NT2/D1 (cell line): ENCODE measurements at regions not wholly inside any gene's neighbourhood (a gene's known extent, or its start where the extent isn't known, plus 50 kb on each side); places are given as distances from the start of the nearest gene placed in this dataset.

Source experiments
- DNase-seq: peaks from one replicate; pipeline ENCODE4 v3.0.0-alpha.2; 2011; ENCODE audit warnings: low read depth, low spot score
- H3K27me3 ChIP-seq: 2 replicates; pipeline ENCODE4 v1.6.0; 2011; ENCODE audit warnings: mild to moderate bottlenecking; ENCODE audit not compliant: insufficient read length, insufficient read depth
- H3K36me3 ChIP-seq: 2 replicates; pipeline ENCODE4 v1.6.1; 2011; ENCODE audit warnings: mild to moderate bottlenecking, low read length, mixed read lengths; ENCODE audit not compliant: insufficient read depth, insufficient read length
- H3K4me1 ChIP-seq: 2 replicates; pipeline ENCODE4 v1.5.1; 2011; ENCODE audit not compliant: insufficient read depth, insufficient read length
- H3K4me3 ChIP-seq: 2 replicates; pipeline ENCODE4 v1.5.1; 2011; ENCODE audit warnings: low read depth; ENCODE audit not compliant: insufficient read length
- H3K9ac ChIP-seq: 2 replicates; pipeline ENCODE4 v1.6.0; 2011; ENCODE audit warnings: low read depth; ENCODE audit not compliant: insufficient read length
- H3K9me3 ChIP-seq: 2 replicates; pipeline ENCODE4 v1.5.1; 2011; ENCODE audit warnings: mild to moderate bottlenecking, low read length; ENCODE audit not compliant: insufficient read depth
- SUZ12 ChIP-seq: IDR thresholded peaks from 2 replicates; pipeline ENCODE4 v1.6.1; 2011; ENCODE audit not compliant: insufficient read length, insufficient read depth; ENCODE audit errors: extremely low read depth
- YY1 ChIP-seq: IDR thresholded peaks from 2 replicates; pipeline ENCODE4 v1.6.1; 2011; ENCODE audit not compliant: insufficient read length, insufficient read depth
- ZNF274 ChIP-seq: IDR thresholded peaks from 2 replicates; pipeline ENCODE4 v1.6.1; 2011; ENCODE audit warnings: mild to moderate bottlenecking, low read depth, low read length

DNA sequence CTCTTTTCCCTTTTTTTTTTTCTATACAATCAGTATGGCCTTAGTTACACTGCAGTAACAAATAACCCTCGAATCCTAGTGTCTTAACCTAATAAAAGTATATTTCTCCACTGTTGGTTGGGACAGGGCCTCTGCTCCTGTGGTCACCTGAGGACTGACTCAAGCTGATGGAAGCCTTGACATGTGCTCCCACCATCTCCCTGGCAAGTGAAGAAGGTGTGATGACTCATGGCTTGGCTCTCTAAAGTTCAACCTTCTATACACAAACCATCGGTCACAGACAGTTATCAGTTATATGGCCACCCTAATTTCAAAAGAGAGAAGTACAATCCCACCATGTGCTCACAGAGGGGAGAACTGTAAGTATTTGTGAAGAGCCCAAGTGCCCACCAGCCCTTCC is 65.8 kb upstream of the CACNA2D3 start:
- DNase-seq, result no peak
- H3K27me3 ChIP-seq, result no peaks in the 10 kb centered on the region
- no peaks in the 10 kb centered on the region for H3K36me3 ChIP-seq
- TF ChIP-seq YY1, result no peak
- TF ChIP-seq SUZ12, result no peak
- no peak for TF ChIP-seq ZNF274
- H3K9me3 ChIP-seq, result peaks cover 5% of the 10 kb centered on the region; the same call in 1 of the 2 replicates
- H3K4me1 ChIP-seq, result no peaks in the 10 kb centered on the region
- no peak overlapping the region for H3K9ac ChIP-seq
- no peak overlapping the region for H3K4me3 ChIP-seq

DNA sequence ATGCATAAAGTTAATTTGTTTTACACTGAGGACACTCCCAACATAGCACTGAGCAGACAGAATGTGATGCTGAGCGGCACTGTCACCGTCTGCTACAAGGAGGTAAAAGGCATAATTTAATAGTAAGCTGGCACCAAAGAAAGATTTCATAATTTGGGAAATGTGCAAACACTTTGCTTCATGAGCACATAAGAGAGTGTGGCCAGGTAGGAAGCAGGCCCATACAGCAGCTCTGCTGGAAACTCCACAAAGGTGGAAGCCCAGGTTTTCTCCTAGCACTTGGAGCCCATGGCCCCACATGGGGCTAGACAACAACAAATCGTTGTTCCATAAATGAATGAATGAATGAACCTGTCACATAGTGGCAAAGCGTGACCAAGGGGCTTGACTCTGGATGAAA is 68.5 kb upstream of the CACNA2D3 start:
- Histone ChIP-seq H3K9ac (no peak overlapping the region), H3K36me3 (no peaks in the 10 kb centered on the region), H3K9me3 (peaks cover 5% of the 10 kb centered on the region; the same call in 1 of the 2 replicates), H3K27me3 (no peaks in the 10 kb centered on the region), H3K4me1 (no peaks in the 10 kb centered on the region), H3K4me3 (no peak overlapping the region)
- DNase-seq, result no peak
- TF ChIP-seq SUZ12, result no peak
- TF ChIP-seq YY1, result no peak
- no peak for TF ChIP-seq ZNF274

DNA sequence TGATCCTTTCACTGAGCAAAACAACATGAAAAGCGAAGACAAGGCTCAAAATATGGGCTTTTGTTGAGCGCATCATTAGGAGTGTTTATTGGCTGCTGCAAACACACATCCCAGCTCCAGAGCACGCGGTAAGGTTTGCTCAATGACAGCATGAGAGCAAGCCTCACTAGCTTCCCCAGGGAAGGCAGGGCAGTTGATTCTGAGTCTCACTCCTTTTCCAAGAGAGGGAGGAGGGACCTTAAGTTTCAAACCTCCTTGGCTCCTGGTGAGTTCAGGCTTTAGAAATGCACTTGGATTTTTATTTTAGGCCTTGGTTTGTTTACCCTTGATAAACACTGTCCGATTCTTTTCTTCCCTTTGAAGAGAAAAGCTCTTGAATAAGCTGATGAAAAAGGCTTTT is 69.1 kb upstream of the CACNA2D3 start:
- Histone ChIP-seq H3K4me3 (no peak overlapping the region), H3K27me3 (no peaks in the 10 kb centered on the region), H3K9me3 (peaks cover 5% of the 10 kb centered on the region; the same call in 1 of the 2 replicates), H3K4me1 (no peaks in the 10 kb centered on the region), H3K36me3 (no peaks in the 10 kb centered on the region), H3K9ac (no peak overlapping the region)
- DNase-seq, result no peak
- TF ChIP-seq ZNF274 (no peak), YY1 (no peak), SUZ12 (no peak)

DNA sequence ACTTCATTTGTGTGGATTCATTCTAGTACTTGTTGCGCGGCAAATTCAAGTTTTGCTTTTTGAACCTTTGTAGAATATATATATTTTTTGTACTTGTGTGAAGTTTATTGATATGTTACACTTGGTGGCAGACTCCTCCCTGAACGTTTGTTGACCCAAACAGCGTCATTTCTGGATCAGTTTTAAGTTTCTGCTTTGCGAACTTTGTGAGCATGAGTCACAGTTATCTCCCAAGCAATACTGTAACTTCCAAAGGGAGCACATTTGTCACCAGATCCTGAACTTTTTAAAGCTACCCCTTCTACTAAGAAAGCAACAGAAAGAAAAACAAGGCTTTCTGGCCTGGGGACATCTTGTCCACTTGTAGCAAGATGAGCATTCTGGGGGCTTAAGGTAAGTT is 74.8 kb upstream of the CACNA2D3 start:
- DNase-seq, result no peak
- no peaks in the 10 kb centered on the region for H3K9me3 ChIP-seq
- no peaks in the 10 kb centered on the region for H3K27me3 ChIP-seq
- no peak overlapping the region for H3K9ac ChIP-seq
- H3K4me1 ChIP-seq, result no peaks in the 10 kb centered on the region
- no peak for TF ChIP-seq SUZ12
- no peaks in the 10 kb centered on the region for H3K36me3 ChIP-seq
- H3K4me3 ChIP-seq, result no peak overlapping the region

DNA sequence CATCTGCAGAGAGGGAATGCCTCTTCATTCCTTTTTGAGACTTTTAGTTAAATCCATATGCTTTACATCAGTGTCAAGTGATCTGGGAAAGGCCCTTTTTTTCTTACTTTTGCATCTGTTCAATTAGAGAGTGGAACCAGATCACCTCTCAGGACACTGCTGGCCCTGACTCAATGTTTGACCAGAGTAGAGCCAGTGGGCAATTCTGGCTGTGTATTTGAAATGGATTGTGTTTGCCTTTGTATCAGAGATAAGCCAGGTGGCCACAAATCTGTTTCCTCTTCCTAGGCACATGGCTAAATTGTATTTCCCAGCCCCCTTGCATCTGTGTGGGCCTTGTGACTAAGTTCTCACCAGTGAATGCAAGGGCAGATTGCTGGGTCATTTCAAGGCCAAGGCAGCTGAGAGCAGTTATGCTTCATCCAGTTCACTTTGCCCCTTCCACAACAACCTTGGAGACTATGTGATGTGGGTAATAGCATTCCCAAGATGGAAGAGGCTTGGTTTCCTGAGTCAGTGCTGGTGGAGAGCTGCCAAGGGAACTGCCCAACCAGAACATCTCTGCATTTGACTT is 75.6 kb upstream of the CACNA2D3 start:
- Histone ChIP-seq H3K9me3 (no peaks in the 10 kb centered on the region), H3K4me1 (peaks cover 2% of the 10 kb centered on the region), H3K4me3 (no peak overlapping the region), H3K36me3 (no peaks in the 10 kb centered on the region), H3K9ac (no peak overlapping the region), H3K27me3 (no peaks in the 10 kb centered on the region)
- DNase-seq, result no peak
- TF ChIP-seq YY1 (no peak), ZNF274 (no peak), SUZ12 (no peak)

DNA sequence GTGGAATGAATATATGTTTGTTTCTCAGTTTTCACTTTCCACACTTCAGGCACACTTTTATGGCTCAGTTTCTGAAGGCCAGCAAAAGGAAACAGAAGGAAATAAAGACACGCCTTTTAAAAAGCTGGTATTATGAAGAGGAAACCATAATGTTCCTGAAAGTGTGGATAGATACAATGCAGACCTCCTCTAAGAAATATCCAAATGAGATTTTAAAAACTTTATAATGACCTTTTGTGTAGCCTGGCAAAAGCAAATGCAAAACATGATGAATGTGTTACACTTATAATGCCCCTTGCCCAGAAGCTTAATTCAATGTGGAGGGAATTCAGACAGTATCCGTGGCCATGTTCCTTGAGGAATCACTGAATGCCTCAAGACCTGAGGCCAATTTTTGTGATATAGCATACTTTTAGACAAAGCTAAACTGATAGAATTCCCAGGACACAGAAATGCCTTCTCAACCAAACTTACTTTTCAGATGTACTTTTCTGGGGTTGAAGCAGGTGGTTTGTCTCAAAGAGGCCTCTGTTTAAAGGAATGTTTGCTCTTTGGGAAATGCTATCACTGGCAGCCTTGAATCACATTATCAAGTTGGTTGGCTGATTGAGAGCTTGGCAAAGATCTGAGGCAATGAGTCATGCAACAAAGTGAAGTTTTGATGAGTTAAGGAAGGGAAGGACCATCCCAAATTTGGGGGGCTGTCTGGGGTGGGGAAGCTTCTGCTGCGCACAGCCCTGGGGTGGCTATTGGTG is 77.1 kb upstream of the CACNA2D3 start:
- Histone ChIP-seq H3K27me3 (no peaks in the 10 kb centered on the region), H3K36me3 (no peaks in the 10 kb centered on the region), H3K9ac (no peak overlapping the region), H3K9me3 (no peaks in the 10 kb centered on the region), H3K4me3 (no peak overlapping the region), H3K4me1 (peaks cover 4% of the 10 kb centered on the region)
- no peak for TF ChIP-seq SUZ12
- TF ChIP-seq ZNF274, result no peak
- no peak for TF ChIP-seq YY1
- DNase-seq, result no peak

DNA sequence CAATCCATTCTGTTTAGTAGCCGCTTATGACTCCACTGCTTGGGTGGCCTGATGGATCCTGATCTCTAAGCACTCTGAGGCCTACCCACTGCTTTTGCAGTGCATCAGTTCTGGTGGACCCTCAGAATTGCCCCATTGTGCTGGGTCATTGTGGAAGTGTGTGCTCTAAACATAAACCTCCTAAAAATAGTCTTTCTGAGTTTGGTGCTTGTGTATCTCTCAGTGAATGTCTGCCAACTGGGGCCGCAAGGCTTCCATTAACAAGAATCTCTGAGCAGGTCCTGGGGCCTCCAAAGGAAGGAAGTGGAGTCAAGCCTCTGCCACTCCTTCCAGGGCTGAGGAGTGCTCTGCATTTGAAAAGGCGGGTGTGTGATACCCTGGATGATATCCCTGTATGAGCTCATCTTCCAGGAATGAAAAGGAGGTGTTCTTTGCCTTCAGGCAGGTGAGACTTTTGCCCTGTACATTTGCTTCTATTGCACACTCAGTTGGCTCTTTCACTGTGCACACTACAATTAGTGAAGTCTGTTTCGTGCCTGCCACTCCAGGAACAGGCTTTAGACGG is 80.0 kb upstream of the CACNA2D3 start:
- Histone ChIP-seq H3K4me1 (peaks cover 4% of the 10 kb centered on the region), H3K4me3 (no peak overlapping the region), H3K27me3 (no peaks in the 10 kb centered on the region), H3K9ac (no peak overlapping the region), H3K9me3 (no peaks in the 10 kb centered on the region), H3K36me3 (no peaks in the 10 kb centered on the region)
- peak; percentile 48 for DNase-seq
- no peak for TF ChIP-seq YY1
- no peak for TF ChIP-seq ZNF274
